ENCODE measurements at regions not wholly inside any gene's neighbourhood (a gene's known extent, or its start where the extent isn't known, plus 50 kb on each side); places are given as distances from the start of the nearest gene placed in this dataset.

- TF ChIP-seq CTCF (IDR thresholded peaks at IDR 0.05) (no peak), E2F6 (IDR thresholded peaks at IDR 0.05; ENCODE audit: borderline replicate concordance, low read depth) (no peak), MAFK (IDR thresholded peaks at IDR 0.05; ENCODE audit: partially characterized antibody) (no peak), KDM1A (IDR thresholded peaks at IDR 0.05; ENCODE audit: low read depth) (no peak), BCL3 (IDR thresholded peaks at IDR 0.05) (no peak), EP300 (IDR thresholded peaks at IDR 0.05) (no peak), RAD21 (conservative IDR thresholded peaks at IDR 0.05 in 1 of 2, IDR thresholded peaks at IDR 0.05 in 1 of 2) (no peak), MYC (IDR thresholded peaks at IDR 0.05; ENCODE audit: borderline replicate concordance, low read length) (no peak), SMC3 (IDR thresholded peaks at IDR 0.05) (no peak), POLR2A (IDR thresholded peaks at IDR 0.05; ENCODE audit: low read length) (no peak), FOSL2 (IDR thresholded peaks at IDR 0.05) (no peak), FOSL2 (CRISPR knock-in tag; IDR thresholded peaks at IDR 0.05) (no peak), JUN (IDR thresholded peaks at IDR 0.05) (no peak)
Observed at GRCh38 chr5:82865625-82866024, 211.6 kb downstream of the TMEM167A start.
